ENCODE measurements at regions not wholly inside any gene's neighbourhood (a gene's known extent, or its start where the extent isn't known, plus 50 kb on each side); places are given as distances from the start of the nearest gene placed in this dataset.
"Not testable (repeated sequence)": the region's sequence is repeated elsewhere in the genome, so short reads cannot be mapped to it uniquely, and the experiment has no call there.

- Histone ChIP-seq H3K4me3 (no peak overlapping the region), H3K36me3 (no peaks in the 10 kb centered on the region), H3K27ac (no peak overlapping the region), H3K27me3 (no peaks in the 10 kb centered on the region), H3K9me3 (ENCODE audit: low read depth) (no peaks in the 10 kb centered on the region), H3K4me1 (ENCODE audit: low read depth) (no peaks in the 10 kb centered on the region)
- DNase-seq (ENCODE audit: low read depth in 1 of 2, low spot score in 1 of 2): no peak
- TF ChIP-seq CTCF (IDR thresholded peaks at IDR 0.05; ENCODE audit: low read depth, low read length): no peak
Measured at GRCh38 chr2:192983173-192983572, 788.4 kb upstream of the TMEFF2 start.

- no peak overlapping the region for H3K27ac ChIP-seq
- no peaks in the 10 kb centered on the region for H3K4me1 ChIP-seq (ENCODE audit: low read depth)
- no peaks in the 10 kb centered on the region for H3K27me3 ChIP-seq
- H3K36me3 ChIP-seq: no peaks in the 10 kb centered on the region
- no peak for TF ChIP-seq CTCF (IDR thresholded peaks at IDR 0.05; ENCODE audit: low read depth, low read length)
- H3K9me3 ChIP-seq (ENCODE audit: low read depth): no peaks in the 10 kb centered on the region
- DNase-seq (ENCODE audit: low read depth in 1 of 2, low spot score in 1 of 2): no peak
- no peak overlapping the region for H3K4me3 ChIP-seq
Measured at GRCh38 chr2:192978395-192978794, 783.7 kb upstream of the TMEFF2 start.

GRCh38 chr2:192971981-192972380 lies 777.2 kb upstream of the TMEFF2 start:
- Histone ChIP-seq H3K27me3 (no peaks in the 10 kb centered on the region), H3K36me3 (no peaks in the 10 kb centered on the region), H3K4me1 (ENCODE audit: low read depth) (no peaks in the 10 kb centered on the region), H3K4me3 (no peak overlapping the region), H3K9me3 (ENCODE audit: low read depth) (no peaks in the 10 kb centered on the region), H3K27ac (no peak overlapping the region)
- DNase-seq (ENCODE audit: low read depth in 1 of 2, low spot score in 1 of 2): no peak
- no peak for TF ChIP-seq CTCF (IDR thresholded peaks at IDR 0.05; ENCODE audit: low read depth, low read length)

GRCh38 chr2:192969055-192969454 lies 774.3 kb upstream of the TMEFF2 start:
- Histone ChIP-seq H3K4me3 (no peak overlapping the region), H3K9me3 (ENCODE audit: low read depth) (no peaks in the 10 kb centered on the region), H3K27ac (no peak overlapping the region), H3K36me3 (no peaks in the 10 kb centered on the region), H3K27me3 (no peaks in the 10 kb centered on the region), H3K4me1 (ENCODE audit: low read depth) (no peaks in the 10 kb centered on the region)
- no peak for TF ChIP-seq CTCF (IDR thresholded peaks at IDR 0.05; ENCODE audit: low read depth, low read length)
- peak in 1 of 2 donors; percentile 2 for DNase-seq (ENCODE audit: low read depth in 1 of 2, low spot score in 1 of 2)

GRCh38 chr2:192960945-192961344 lies 766.2 kb upstream of the TMEFF2 start:
- no peak overlapping the region for H3K27ac ChIP-seq
- no peak for DNase-seq (ENCODE audit: low read depth in 1 of 2, low spot score in 1 of 2)
- no peak overlapping the region for H3K4me3 ChIP-seq
- no peaks in the 10 kb centered on the region for H3K36me3 ChIP-seq
- no peaks in the 10 kb centered on the region for H3K4me1 ChIP-seq (ENCODE audit: low read depth)
- no peaks in the 10 kb centered on the region for H3K9me3 ChIP-seq (ENCODE audit: low read depth)
- no peak for TF ChIP-seq CTCF (IDR thresholded peaks at IDR 0.05; ENCODE audit: low read depth, low read length)
- H3K27me3 ChIP-seq: no peaks in the 10 kb centered on the region

GRCh38 chr2:192958615-192959014 lies 763.9 kb upstream of the TMEFF2 start:
- not testable (repeated sequence) for H3K4me1 ChIP-seq (ENCODE audit: low read depth); H3K27ac ChIP-seq; DNase-seq (ENCODE audit: low read depth in 1 of 2, low spot score in 1 of 2); H3K9me3 ChIP-seq (ENCODE audit: low read depth); H3K4me3 ChIP-seq; H3K27me3 ChIP-seq; H3K36me3 ChIP-seq
